Mesenchymal stem cell (in vitro differentiated cells and primary cell): ENCODE measurements at regions not wholly inside any gene's neighbourhood (a gene's known extent, or its start where the extent isn't known, plus 50 kb on each side); places are given as distances from the start of the nearest gene placed in this dataset.

Experiments used
- DNase-seq: peaks from one replicate; pipeline ENCODE4 v3.0.0-alpha.2; 2013
- H2AFZ ChIP-seq: one replicate; pipeline ENCODE4 v1.6.1; 2013; ENCODE audit warnings: low read depth, mild to moderate bottlenecking, control low read depth, inconsistent platforms, low read length, moderate library complexity
- H2AK5ac ChIP-seq: 2 replicates; pipeline ENCODE4 v1.6.1; 2013; ENCODE audit warnings: low read length, moderate library complexity, mild to moderate bottlenecking, inconsistent platforms; ENCODE audit not compliant: severe bottlenecking
- H2BK120ac ChIP-seq: one replicate; pipeline ENCODE4 v1.6.1; 2013; ENCODE audit warnings: low read depth, mild to moderate bottlenecking, inconsistent platforms, low read length, moderate library complexity
- H2BK12ac ChIP-seq, 2 experiments: one replicate each; pipeline ENCODE4 v1.6.1; 2013; ENCODE audit warnings: inconsistent platforms in 2 of 2, low read length in 2 of 2, mild to moderate bottlenecking in 2 of 2, moderate library complexity in 2 of 2, control low read depth in 1 of 2
- H2BK15ac ChIP-seq: one replicate; pipeline ENCODE4 v1.6.1; 2013; ENCODE audit warnings: mild to moderate bottlenecking, low read depth, inconsistent platforms; ENCODE audit not compliant: poor library complexity, severe bottlenecking
- H2BK5ac ChIP-seq: 2 replicates; pipeline ENCODE4 v1.6.1; 2013; ENCODE audit warnings: low read depth, mild to moderate bottlenecking, low read length, control low read depth, inconsistent platforms; ENCODE audit not compliant: poor library complexity, severe bottlenecking
- H3K14ac ChIP-seq, 2 experiments: one replicate each; pipeline ENCODE4 v1.6.1; 2013; ENCODE audit warnings: inconsistent platforms in 2 of 2, low read length in 2 of 2, control low read depth in 1 of 2, mild to moderate bottlenecking in 1 of 2, moderate library complexity in 1 of 2
- H3K18ac ChIP-seq, 2 experiments: one replicate each; pipeline ENCODE4 v1.6.1; 2013; ENCODE audit warnings: inconsistent platforms in 2 of 2, low read length in 2 of 2, control low read depth in 1 of 2, low read depth in 1 of 2, mild to moderate bottlenecking in 1 of 2
- H3K23ac ChIP-seq, 2 experiments: one replicate each; pipeline ENCODE4 v1.6.1; 2013; ENCODE audit warnings: inconsistent platforms in 2 of 2, low read length in 2 of 2, mild to moderate bottlenecking in 2 of 2, moderate library complexity in 2 of 2, control low read depth in 1 of 2
- H3K27ac ChIP-seq: 2 replicates; pipeline ENCODE4 v1.5.1; 2013; ENCODE audit warnings: mild to moderate bottlenecking, moderate library complexity, low read length, control low read depth, inconsistent platforms; ENCODE audit not compliant: poor library complexity, severe bottlenecking
- H3K27me3 ChIP-seq, 2 experiments: 2 replicates each; pipeline versions ENCODE4 v1.6.1 to v1.7.0; 2013; ENCODE audit warnings: low read length in 2 of 2, mild to moderate bottlenecking in 2 of 2, moderate library complexity in 2 of 2, control low read depth in 1 of 2, inconsistent platforms in 1 of 2; ENCODE audit not compliant: control insufficient read depth in 1 of 2, insufficient read depth in 1 of 2
- H3K36me3 ChIP-seq, 2 experiments: 2 replicates each; pipeline versions ENCODE4 v1.6.1 to v1.7.0; 2013; ENCODE audit warnings: low read length in 2 of 2, control low read depth in 1 of 2, inconsistent platforms in 1 of 2, low read depth in 1 of 2, mild to moderate bottlenecking in 1 of 2; ENCODE audit not compliant: insufficient read depth in 2 of 2, control insufficient read depth in 1 of 2
- H3K4ac ChIP-seq, 2 experiments: one replicate each; pipeline ENCODE4 v1.6.1; 2013; ENCODE audit warnings: inconsistent platforms in 2 of 2, low read length in 2 of 2, mild to moderate bottlenecking in 2 of 2, moderate library complexity in 2 of 2, control low read depth in 1 of 2, low read depth in 1 of 2
- H3K4me1 ChIP-seq: 2 replicates; pipeline ENCODE4 v1.6.1; 2013; ENCODE audit warnings: low read depth, low read length, control low read depth; ENCODE audit not compliant: control insufficient read depth, insufficient read depth
- H3K4me2 ChIP-seq: 2 replicates; pipeline ENCODE4 v1.6.1; 2013; ENCODE audit warnings: low read length, mild to moderate bottlenecking, inconsistent platforms; ENCODE audit not compliant: poor library complexity, severe bottlenecking
- H3K4me3 ChIP-seq, 2 experiments: 2 replicates each; pipeline versions ENCODE4 v1.5.1 to v1.7.0; 2013; ENCODE audit warnings: low read length in 2 of 2, mild to moderate bottlenecking in 2 of 2, control low read depth in 1 of 2, low read depth in 1 of 2; ENCODE audit not compliant: insufficient read depth in 1 of 2
- H3K79me1 ChIP-seq: replicated peaks from 2 replicates; pipeline ENCODE4 v1.6.1; 2013; ENCODE audit warnings: mild to moderate bottlenecking, control low read depth, low read length, inconsistent platforms; ENCODE audit not compliant: poor library complexity, severe bottlenecking
- H3K9ac ChIP-seq: 2 replicates; pipeline ENCODE4 v1.7.0; 2013; ENCODE audit warnings: mild to moderate bottlenecking, low read length, moderate library complexity
- H3K9me3 ChIP-seq: 2 replicates; pipeline ENCODE4 v1.7.0; 2013; ENCODE audit warnings: mild to moderate bottlenecking, low read length; ENCODE audit not compliant: control insufficient read depth
- H4K8ac ChIP-seq: one replicate; pipeline ENCODE4 v1.6.1; 2013; ENCODE audit warnings: inconsistent platforms, mild to moderate bottlenecking, low read length, moderate library complexity
- H4K91ac ChIP-seq: one replicate; pipeline ENCODE4 v1.6.1; 2013; ENCODE audit warnings: mild to moderate bottlenecking, low read length, inconsistent platforms
- WGBS: methylation state at CpG from one replicate; pipeline ENCODE4 v1.1.7; 2013; ENCODE audit warnings: mixed read lengths; 5-methylcytosine and 5-hydroxymethylcytosine counted together

- Histone ChIP-seq H2BK5ac (no peak overlapping the region), H3K9ac (no peak overlapping the region), H3K79me1 (no peaks in the 10 kb centered on the region), H3K23ac (no peak overlapping the region), H3K27ac (no peak overlapping the region), H3K18ac (no peak overlapping the region), H3K27me3 (no peaks in the 10 kb centered on the region), H3K4me2 (no peak overlapping the region), H2AK5ac (no peak overlapping the region), H3K9me3 (no peaks in the 10 kb centered on the region), H4K91ac (no peak overlapping the region), H3K4me3 (no peak overlapping the region), H4K8ac (no peak overlapping the region), H2BK12ac (no peak overlapping the region), H3K4ac (no peak overlapping the region), H2BK120ac (no peak overlapping the region), H2AFZ (no peak overlapping the region), H3K14ac (no peak overlapping the region), H3K36me3 (no peaks in the 10 kb centered on the region), H2BK15ac (no peak overlapping the region), H3K4me1 (no peaks in the 10 kb centered on the region)
- no peak for DNase-seq
Observed at GRCh38 chr12:118528625-118529024, 152.3 kb downstream of the SUDS3 start.

GRCh38 chr12:118534003-118534402 lies 157.6 kb downstream of the SUDS3 start:
- H3K9ac ChIP-seq: no peak overlapping the region
- no peak overlapping the region for H4K8ac ChIP-seq
- no peak overlapping the region for H4K91ac ChIP-seq
- no peaks in the 10 kb centered on the region for H3K36me3 ChIP-seq
- H3K79me1 ChIP-seq: no peaks in the 10 kb centered on the region
- H2AFZ ChIP-seq: no peak overlapping the region
- no peak overlapping the region for H3K4ac ChIP-seq
- H2BK120ac ChIP-seq: no peak overlapping the region
- no peak overlapping the region for H3K14ac ChIP-seq
- H2BK12ac ChIP-seq: no peak overlapping the region
- no peak overlapping the region for H2BK15ac ChIP-seq
- no peak overlapping the region for H2AK5ac ChIP-seq
- no peaks in the 10 kb centered on the region for H3K27me3 ChIP-seq
- H2BK5ac ChIP-seq: no peak overlapping the region
- no peak overlapping the region for H3K27ac ChIP-seq
- H3K4me1 ChIP-seq: no peaks in the 10 kb centered on the region
- H3K4me2 ChIP-seq: no peak overlapping the region
- no peak overlapping the region for H3K4me3 ChIP-seq
- DNase-seq: no peak
- 64% methylated on average over 3 of the region's 3 CpGs for WGBS
- H3K18ac ChIP-seq: no peak overlapping the region
- H3K23ac ChIP-seq: no peak overlapping the region
- no peaks in the 10 kb centered on the region for H3K9me3 ChIP-seq

- Histone ChIP-seq H3K36me3 (no peaks in the 10 kb centered on the region), H3K23ac (no peak overlapping the region), H4K91ac (no peak overlapping the region), H4K8ac (no peak overlapping the region), H3K18ac (no peak overlapping the region), H2AFZ (no peak overlapping the region), H3K4me2 (no peak overlapping the region), H2AK5ac (no peak overlapping the region), H3K4ac (no peak overlapping the region), H2BK5ac (no peak overlapping the region), H3K27ac (no peak overlapping the region), H3K27me3 (no peaks in the 10 kb centered on the region), H3K9ac (no peak overlapping the region), H3K4me1 (no peaks in the 10 kb centered on the region), H2BK120ac (no peak overlapping the region), H3K4me3 (no peak overlapping the region), H3K14ac (no peak overlapping the region), H2BK15ac (no peak overlapping the region), H3K79me1 (no peaks in the 10 kb centered on the region), H3K9me3 (no peaks in the 10 kb centered on the region), H2BK12ac (no peak overlapping the region)
- whole genome bisulfite sequencing: 67% methylated on average over 7 of the region's 8 CpGs
- DNase-seq: no peak
Observed at GRCh38 chr12:118536306-118536906, 160.1 kb downstream of the SUDS3 start.

- Histone ChIP-seq H3K4me1 (no peaks in the 10 kb centered on the region), H2BK120ac (no peak overlapping the region), H3K18ac (no peak overlapping the region), H3K36me3 (no peaks in the 10 kb centered on the region), H4K8ac (no peak overlapping the region), H2AK5ac (no peak overlapping the region), H2BK5ac (no peak overlapping the region), H3K9me3 (no peaks in the 10 kb centered on the region), H2BK12ac (no peak overlapping the region), H3K79me1 (no peaks in the 10 kb centered on the region), H3K14ac (no peak overlapping the region), H3K27me3 (no peaks in the 10 kb centered on the region), H3K4ac (no peak overlapping the region), H3K23ac (no peak overlapping the region), H2BK15ac (no peak overlapping the region), H3K9ac (no peak overlapping the region), H4K91ac (no peak overlapping the region), H2AFZ (no peak overlapping the region), H3K4me2 (no peak overlapping the region), H3K4me3 (no peak overlapping the region), H3K27ac (no peak overlapping the region)
- 69% methylated on average over 8 of the region's 10 CpGs for WGBS
- DNase-seq: no peak
Observed at GRCh38 chr12:118537481-118537917, 161.1 kb downstream of the SUDS3 start.
